Stimulated activated CD4-positive, alpha-beta T cell treated with anti-CD3 and anti-CD28 coated beads, Interleukin-12 subunit alpha, Interleukin-12 subunit beta, amount 100 ng/mL, for 48 hours (primary cell): ENCODE measurements at regions not wholly inside any gene's neighbourhood (a gene's known extent, or its start where the extent isn't known, plus 50 kb on each side); places are given as distances from the start of the nearest gene placed in this dataset.

ENCODE experiments used
- DNase-seq, 3 donors: peaks; one replicate each; pipeline ENCODE4 v3.0.0-alpha.2; 2020; ENCODE audit warnings: low read depth in 2 of 3, low spot score in 1 of 3

GRCh38 chr11:69985641-69986439, 92.3 kb upstream of the ANO1 start:
- DNase-seq: no peak

GRCh38 chr11:69986440-69986787, 91.7 kb upstream of the ANO1 start:
- DNase-seq: no peak

GRCh38 chr11:69986830-69987229, 91.3 kb upstream of the ANO1 start:
- DNase-seq: no peak

- DNase-seq: no peak
Measured at GRCh38 chr11:69992026-69992425, 86.1 kb upstream of the ANO1 start.

GRCh38 chr11:69992943-69993694, 85.0 kb upstream of the ANO1 start:
- no peak for DNase-seq

GRCh38 chr11:69994810-69995209, 83.3 kb upstream of the ANO1 start:
- no peak for DNase-seq

GRCh38 chr11:69995697-69996096, 82.4 kb upstream of the ANO1 start:
- no peak for DNase-seq

GRCh38 chr11:69996451-69996850, 81.7 kb upstream of the ANO1 start:
- DNase-seq: no peak

GRCh38 chr11:69997352-69997751, 80.8 kb upstream of the ANO1 start:
- DNase-seq: no peak

GRCh38 chr11:69999721-70000120, 78.4 kb upstream of the ANO1 start:
- no peak for DNase-seq

- DNase-seq: no peak
Measured at GRCh38 chr11:70000228-70000627, 77.9 kb upstream of the ANO1 start.

- DNase-seq: no peak
Measured at GRCh38 chr11:70001246-70001645, 76.9 kb upstream of the ANO1 start.

GRCh38 chr11:70002433-70002832, 75.7 kb upstream of the ANO1 start:
- peak in 2 of 3 donors; percentile 24 to 35 for DNase-seq

GRCh38 chr11:70005107-70005818, 72.9 kb upstream of the ANO1 start:
- DNase-seq: no peak

- DNase-seq: no peak
Measured at GRCh38 chr11:70007796-70008195, 70.3 kb upstream of the ANO1 start.

GRCh38 chr11:70010774-70011173, 67.3 kb upstream of the ANO1 start:
- no peak for DNase-seq

- no peak for DNase-seq
Measured at GRCh38 chr11:70012134-70012733, 65.9 kb upstream of the ANO1 start.

GRCh38 chr11:70014291-70014690, 63.8 kb upstream of the ANO1 start:
- no peak for DNase-seq

- DNase-seq: no peak
Measured at GRCh38 chr11:70016666-70017367, 61.3 kb upstream of the ANO1 start.

- DNase-seq: no peak
Measured at GRCh38 chr11:70018816-70019215, 59.3 kb upstream of the ANO1 start.

GRCh38 chr11:70019576-70020011, 58.5 kb upstream of the ANO1 start:
- no peak for DNase-seq
